ENCODE measurements at regions not wholly inside any gene's neighbourhood (a gene's known extent, or its start where the extent isn't known, plus 50 kb on each side); places are given as distances from the start of the nearest gene placed in this dataset.

GRCh38 chr6:4352731-4353130 lies 217.4 kb upstream of the ECI2 start:
- TF ChIP-seq EP300 (IDR thresholded peaks at IDR 0.05; ENCODE audit: low read length) (no peak), KLF6 (CRISPR knock-in tag; IDR thresholded peaks at IDR 0.05; ENCODE audit: borderline replicate concordance) (no peak), ZFP1 (CRISPR knock-in tag; IDR thresholded peaks at IDR 0.05) (no peak), CTCF (IDR thresholded peaks at IDR 0.05 in 2 of 3, conservative IDR thresholded peaks at IDR 0.05 in 1 of 3; ENCODE audit: insufficient read depth in 2 of 3, low read depth in 1 of 3, low read length in 3 of 3) (no peak), ZBTB43 (CRISPR knock-in tag; IDR thresholded peaks at IDR 0.05) (no peak), RFX5 (IDR thresholded peaks at IDR 0.05; ENCODE audit: low read depth, low read length) (no peak), ZNF609 (CRISPR knock-in tag; IDR thresholded peaks at IDR 0.05; ENCODE audit: borderline replicate concordance) (no peak), REST (IDR thresholded peaks at IDR 0.05; ENCODE audit: borderline replicate concordance) (no peak), REST (CRISPR knock-in tag; IDR thresholded peaks at IDR 0.05; ENCODE audit: low read depth) (no peak), JUND (IDR thresholded peaks at IDR 0.05; ENCODE audit: borderline replicate concordance, low read depth, low read length) (no peak), JUND (tag; IDR thresholded peaks at IDR 0.05; ENCODE audit: borderline replicate concordance, low read depth, low read length) (no peak), FOXJ3 (CRISPR knock-in tag; IDR thresholded peaks at IDR 0.05) (no peak), SMARCE1 (IDR thresholded peaks at IDR 0.05) (no peak), ZSCAN29 (IDR thresholded peaks at IDR 0.05) (no peak), TFE3 (CRISPR knock-in tag; IDR thresholded peaks at IDR 0.05) (no peak)

Data from K562 (cell line).